ENCODE measurements at regions not wholly inside any gene's neighbourhood (a gene's known extent, or its start where the extent isn't known, plus 50 kb on each side); places are given as distances from the start of the nearest gene placed in this dataset.
"Not testable (repeated sequence)": the region's sequence is repeated elsewhere in the genome, so short reads cannot be mapped to it uniquely, and the experiment has no call there.

GRCh38 chr16:80894091-80894490, 89.7 kb upstream of the CDYL2 start:
- Mint-ChIP-seq H3K27me3 (ENCODE audit: low read depth) (no peaks in the 10 kb centered on the region), H3K9me3 (no peaks in the 10 kb centered on the region), H3K36me3 (ENCODE audit: low read depth) (no peaks in the 10 kb centered on the region), H3K4me1 (peaks cover 17% of the 10 kb centered on the region), H3K4me3 (no peak overlapping the region), H3K27ac (peak overlapping the region in 2 of 3 experiments; percentile 17 to 28)
- no peak for TF ChIP-seq CTCF (IDR thresholded peaks at IDR 0.05; ENCODE audit: unreplicated experiment in 3 of 3)

GRCh38 chr16:80893686-80894085, 89.3 kb upstream of the CDYL2 start:
- H3K9me3 Mint-ChIP-seq: no peaks in the 10 kb centered on the region
- no peaks in the 10 kb centered on the region for H3K27me3 Mint-ChIP-seq (ENCODE audit: low read depth)
- no peaks in the 10 kb centered on the region for H3K36me3 Mint-ChIP-seq (ENCODE audit: low read depth)
- H3K27ac Mint-ChIP-seq: peak overlapping the region in 2 of 3 experiments; percentile 17 to 28
- no peak overlapping the region for H3K4me3 Mint-ChIP-seq
- TF ChIP-seq CTCF (IDR thresholded peaks at IDR 0.05; ENCODE audit: unreplicated experiment in 3 of 3): no peak
- H3K4me1 Mint-ChIP-seq: peaks cover 17% of the 10 kb centered on the region

- peaks cover 17% of the 10 kb centered on the region for H3K4me1 Mint-ChIP-seq
- H3K9me3 Mint-ChIP-seq, H3K4me3 Mint-ChIP-seq: not testable (repeated sequence)
These were observed 88.0 kb upstream of the CDYL2 start for GRCh38 chr16:80892395-80892794.

GRCh38 chr16:80889779-80890359, 85.5 kb upstream of the CDYL2 start:
- Mint-ChIP-seq H3K36me3 (ENCODE audit: low read depth) (no peaks in the 10 kb centered on the region), H3K4me3 (no peak overlapping the region), H3K27me3 (ENCODE audit: low read depth) (peaks cover 4% of the 10 kb centered on the region), H3K4me1 (peaks cover 13% of the 10 kb centered on the region), H3K27ac (no peak overlapping the region), H3K9me3 (no peaks in the 10 kb centered on the region)
- TF ChIP-seq CTCF (IDR thresholded peaks at IDR 0.05; ENCODE audit: unreplicated experiment in 3 of 3): no peak

More at GRCh38 chr16:80892395-80892794, 88.0 kb upstream of the CDYL2 start:
- not testable (repeated sequence) for H3K27me3 Mint-ChIP-seq (ENCODE audit: low read depth); H3K36me3 Mint-ChIP-seq (ENCODE audit: low read depth); H3K27ac Mint-ChIP-seq

GRCh38 chr16:80887062-80887461, 82.7 kb upstream of the CDYL2 start:
- TF ChIP-seq CTCF (IDR thresholded peaks at IDR 0.05; ENCODE audit: unreplicated experiment in 3 of 3): no peak
- Mint-ChIP-seq H3K27me3 (ENCODE audit: low read depth) (peaks cover 14% of the 10 kb centered on the region), H3K4me1 (no peaks in the 10 kb centered on the region), H3K27ac (no peak overlapping the region), H3K36me3 (ENCODE audit: low read depth) (no peaks in the 10 kb centered on the region), H3K4me3 (no peak overlapping the region), H3K9me3 (no peaks in the 10 kb centered on the region)

- H3K4me3 Mint-ChIP-seq: no peak overlapping the region
- no peaks in the 10 kb centered on the region for H3K36me3 Mint-ChIP-seq (ENCODE audit: low read depth)
- peaks cover 22% of the 10 kb centered on the region for H3K27me3 Mint-ChIP-seq (ENCODE audit: low read depth)
- no peak overlapping the region for H3K27ac Mint-ChIP-seq
- H3K9me3 Mint-ChIP-seq: no peaks in the 10 kb centered on the region
- TF ChIP-seq CTCF (IDR thresholded peaks at IDR 0.05; ENCODE audit: unreplicated experiment in 3 of 3): no peak
- H3K4me1 Mint-ChIP-seq: no peaks in the 10 kb centered on the region
These were observed 79.4 kb upstream of the CDYL2 start for GRCh38 chr16:80883816-80884215.
